DOHH2 (cell line): ENCODE measurements at regions not wholly inside any gene's neighbourhood (a gene's known extent, or its start where the extent isn't known, plus 50 kb on each side); places are given as distances from the start of the nearest gene placed in this dataset.
"Not testable (repeated sequence)": the region's sequence is repeated elsewhere in the genome, so short reads cannot be mapped to it uniquely, and the experiment has no call there.

Source experiments
- H3F3A ChIP-seq: fragments of 200-600 bp; sonication (generic), shearing (Covaris generic); 2 replicates; pipeline ENCODE4 v1.6.0; 2016; ENCODE audit warnings: antibody characterized with exemption, mild to moderate bottlenecking; ENCODE audit not compliant: control insufficient read depth, insufficient read depth
- H3K27ac ChIP-seq: fragments of 200-600 bp; sonication (generic); 2 replicates; pipeline ENCODE4 v1.5.1; 2014; ENCODE audit warnings: low read depth, mild to moderate bottlenecking, low read length, moderate library complexity
- H3K27me3 ChIP-seq: fragments of 200-600 bp; sonication (generic); 2 replicates; pipeline ENCODE4 v1.6.1; 2014; ENCODE audit warnings: mild to moderate bottlenecking, low read length, mixed read lengths; ENCODE audit not compliant: control insufficient read depth
- H3K36me3 ChIP-seq: fragments of 200-600 bp; sonication (generic); 2 replicates; pipeline ENCODE4 v1.6.1; 2014; ENCODE audit warnings: mild to moderate bottlenecking, low read length, moderate library complexity, mixed read lengths; ENCODE audit not compliant: control insufficient read depth
- H3K4me1 ChIP-seq: fragments of 200-600 bp; sonication (generic); 2 replicates; pipeline ENCODE4 v1.6.1; 2014; ENCODE audit warnings: mild to moderate bottlenecking, low read length, mixed read lengths; ENCODE audit not compliant: control insufficient read depth
- H3K4me2 ChIP-seq: fragments of 200-600 bp; sonication (generic); 2 replicates; pipeline ENCODE4 v1.6.0; 2014; ENCODE audit warnings: mild to moderate bottlenecking, low read length, moderate library complexity
- H3K4me3 ChIP-seq: fragments of 200-600 bp; sonication (generic); 2 replicates; pipeline ENCODE4 v1.5.1; 2014; ENCODE audit warnings: mild to moderate bottlenecking, low read length, mixed read lengths
- H3K79me2 ChIP-seq: fragments of 200-600 bp; sonication (generic); 2 replicates; pipeline ENCODE4 v1.6.1; 2014; ENCODE audit warnings: mild to moderate bottlenecking, low read length, mixed read lengths; ENCODE audit not compliant: control insufficient read depth
- H3K9me2 ChIP-seq: fragments of 200-600 bp; sonication (generic); replicated peaks from 2 replicates; pipeline ENCODE4 v1.6.1; 2014; ENCODE audit warnings: mild to moderate bottlenecking, low read length, mixed read lengths; ENCODE audit not compliant: control insufficient read depth
- H3K9me3 ChIP-seq: fragments of 200-600 bp; sonication (generic); 2 replicates; pipeline ENCODE4 v1.6.1; 2014; ENCODE audit warnings: antibody characterized with exemption, low read length, mixed read lengths; ENCODE audit not compliant: control insufficient read depth, insufficient read depth
- H4K20me1 ChIP-seq: fragments of 200-600 bp; sonication (generic); 2 replicates; pipeline ENCODE4 v1.6.0; 2014; ENCODE audit warnings: low read depth, mild to moderate bottlenecking, antibody characterized with exemption, low read length, moderate library complexity; ENCODE audit not compliant: control insufficient read depth, insufficient read depth
- EZH2phosphoT487 ChIP-seq: fragments of 200-600 bp; sonication (generic); IDR thresholded peaks from 2 replicates; pipeline ENCODE4 v1.6.1; 2017; ENCODE audit warnings: borderline replicate concordance, mild to moderate bottlenecking, antibody characterized with exemption, low read length, moderate library complexity, mixed read lengths
- TF ChIP-seq, protein P1 (sequence below): fragments of 200-600 bp; sonication (generic); IDR thresholded peaks from one replicate; pipeline ENCODE4 v1.5.1; 2014; ENCODE audit warnings: antibody characterized with exemption, mild to moderate bottlenecking, low read depth, low read length; ENCODE audit not compliant: poor library complexity, severe bottlenecking

DNA sequence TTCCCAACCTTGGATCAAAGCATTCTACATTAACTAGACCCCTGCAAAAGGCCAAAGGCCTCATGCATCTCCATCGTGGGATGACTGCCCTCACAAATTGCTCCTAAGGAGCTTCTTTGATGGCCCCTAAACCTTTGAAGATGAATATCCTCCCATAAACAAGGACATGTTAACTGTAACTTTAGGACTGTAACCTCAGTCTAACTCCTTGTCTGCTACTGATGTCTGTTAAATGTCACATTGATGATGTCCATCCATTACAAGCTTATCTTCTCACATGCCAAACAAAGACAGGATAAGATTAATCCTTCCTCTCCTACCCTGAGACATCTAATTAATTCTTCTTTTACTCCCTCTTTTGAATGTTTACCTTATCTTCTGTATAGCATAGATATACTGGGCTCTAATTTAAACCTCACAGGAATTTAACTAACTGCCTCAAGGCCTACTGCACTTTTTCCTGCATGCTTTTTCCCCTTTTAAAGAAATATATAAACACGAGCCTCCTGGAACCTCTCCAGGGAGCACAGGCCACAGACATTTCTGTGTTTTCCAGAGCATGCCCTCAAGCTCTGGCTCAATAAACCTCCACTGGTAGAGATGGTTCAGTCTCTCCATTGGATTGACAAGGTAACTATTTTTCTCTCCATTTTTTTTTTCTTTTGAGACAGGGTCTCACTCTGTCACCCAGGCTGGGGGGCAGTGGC lies 90.6 kb upstream of the SLC25A48 start:
- Histone ChIP-seq H3K4me3 (no peak overlapping the region), H3K27me3 (no peaks in the 10 kb centered on the region), H3K79me2 (no peaks in the 10 kb centered on the region), H3K4me2 (no peak overlapping the region), H3K36me3 (no peaks in the 10 kb centered on the region), H3K4me1 (no peaks in the 10 kb centered on the region), H3K27ac (no peak overlapping the region), H3K9me2 (no peaks in the 10 kb centered on the region), H3F3A (no peaks in the 10 kb centered on the region), H4K20me1 (no peaks in the 10 kb centered on the region), H3K9me3 (no peaks in the 10 kb centered on the region)
- TF ChIP-seq, protein P1, sequence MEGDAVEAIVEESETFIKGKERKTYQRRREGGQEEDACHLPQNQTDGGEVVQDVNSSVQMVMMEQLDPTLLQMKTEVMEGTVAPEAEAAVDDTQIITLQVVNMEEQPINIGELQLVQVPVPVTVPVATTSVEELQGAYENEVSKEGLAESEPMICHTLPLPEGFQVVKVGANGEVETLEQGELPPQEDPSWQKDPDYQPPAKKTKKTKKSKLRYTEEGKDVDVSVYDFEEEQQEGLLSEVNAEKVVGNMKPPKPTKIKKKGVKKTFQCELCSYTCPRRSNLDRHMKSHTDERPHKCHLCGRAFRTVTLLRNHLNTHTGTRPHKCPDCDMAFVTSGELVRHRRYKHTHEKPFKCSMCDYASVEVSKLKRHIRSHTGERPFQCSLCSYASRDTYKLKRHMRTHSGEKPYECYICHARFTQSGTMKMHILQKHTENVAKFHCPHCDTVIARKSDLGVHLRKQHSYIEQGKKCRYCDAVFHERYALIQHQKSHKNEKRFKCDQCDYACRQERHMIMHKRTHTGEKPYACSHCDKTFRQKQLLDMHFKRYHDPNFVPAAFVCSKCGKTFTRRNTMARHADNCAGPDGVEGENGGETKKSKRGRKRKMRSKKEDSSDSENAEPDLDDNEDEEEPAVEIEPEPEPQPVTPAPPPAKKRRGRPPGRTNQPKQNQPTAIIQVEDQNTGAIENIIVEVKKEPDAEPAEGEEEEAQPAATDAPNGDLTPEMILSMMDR = no peak
- no peak for TF ChIP-seq EZH2phosphoT487

DNA sequence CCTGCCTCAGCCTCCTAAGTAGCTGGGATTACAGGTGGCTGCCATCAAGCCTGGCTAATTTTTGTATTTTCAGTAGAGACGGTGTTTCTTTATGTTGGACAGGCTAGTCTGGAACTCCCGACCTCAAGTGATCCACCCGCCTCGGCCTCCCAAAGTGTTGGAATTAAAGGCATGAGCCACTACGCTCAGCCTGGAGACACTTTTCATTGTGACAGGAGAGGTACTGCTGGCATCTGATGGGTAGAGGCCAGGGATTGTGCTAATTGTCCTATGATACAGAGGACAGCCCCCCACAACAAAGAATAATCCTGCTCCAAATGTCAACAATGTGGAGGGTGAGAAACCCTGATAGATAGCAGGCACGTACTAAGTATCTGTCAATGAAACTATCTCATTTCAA lies 91.3 kb upstream of the SLC25A48 start:
- TF ChIP-seq, protein P1 = no peak
- TF ChIP-seq EZH2phosphoT487 = no peak
- H3K79me2 ChIP-seq = no peaks in the 10 kb centered on the region
- H4K20me1 ChIP-seq = no peaks in the 10 kb centered on the region
- H3F3A ChIP-seq = no peaks in the 10 kb centered on the region
- H3K4me2 ChIP-seq = no peak overlapping the region
- H3K27me3 ChIP-seq = no peaks in the 10 kb centered on the region
- no peak overlapping the region for H3K27ac ChIP-seq
- H3K9me3 ChIP-seq = no peaks in the 10 kb centered on the region
- no peak overlapping the region for H3K4me3 ChIP-seq
- no peaks in the 10 kb centered on the region for H3K36me3 ChIP-seq
- no peaks in the 10 kb centered on the region for H3K4me1 ChIP-seq
- H3K9me2 ChIP-seq = no peaks in the 10 kb centered on the region

DNA sequence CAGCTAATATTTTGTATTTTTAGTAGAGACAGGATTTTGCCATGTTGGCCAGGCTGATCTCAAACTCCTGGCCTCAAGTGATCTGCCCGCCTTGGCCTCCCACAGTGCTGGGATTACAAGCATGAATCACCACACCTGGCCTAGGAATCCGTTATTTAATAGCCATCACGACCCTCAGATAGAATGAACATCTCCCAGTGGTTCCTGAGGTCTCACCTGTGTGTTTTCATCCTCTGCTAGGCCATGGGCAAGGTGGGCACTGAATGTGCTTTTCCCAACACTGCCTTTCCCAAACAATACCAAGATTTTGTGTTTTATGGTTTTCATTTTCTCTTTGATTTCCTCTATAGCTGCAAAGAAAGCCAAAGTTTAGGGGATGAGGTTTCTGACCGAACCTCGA lies 92.2 kb upstream of the SLC25A48 start:
- H3F3A ChIP-seq, H3K9me3 ChIP-seq, H3K27me3 ChIP-seq, H3K4me3 ChIP-seq, H3K4me2 ChIP-seq, H3K79me2 ChIP-seq, H3K27ac ChIP-seq, H3K36me3 ChIP-seq, H4K20me1 ChIP-seq, H3K4me1 ChIP-seq, H3K9me2 ChIP-seq: not testable (repeated sequence)

DNA sequence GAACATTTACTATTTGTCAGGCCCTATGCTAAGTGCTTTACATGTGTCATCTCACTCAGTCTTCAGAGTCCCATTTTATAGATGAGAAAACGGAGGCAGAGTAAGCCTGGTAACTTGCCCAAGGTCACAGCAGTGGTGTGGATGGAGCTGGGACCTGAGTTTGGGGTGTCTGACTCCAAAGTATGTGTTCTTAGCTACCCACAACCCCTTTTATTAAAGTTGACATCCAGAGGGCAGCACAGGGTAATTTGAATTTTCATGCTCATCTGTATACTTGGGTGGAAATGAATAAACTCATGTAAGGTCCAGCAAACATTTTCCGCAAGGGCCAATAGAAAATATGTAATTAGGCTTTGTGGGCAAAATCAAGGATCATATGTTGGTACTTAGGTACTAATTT lies 93.4 kb upstream of the SLC25A48 start:
- no peaks in the 10 kb centered on the region for H3K36me3 ChIP-seq
- no peaks in the 10 kb centered on the region for H3K27me3 ChIP-seq
- no peaks in the 10 kb centered on the region for H3K79me2 ChIP-seq
- H3K4me3 ChIP-seq = no peak overlapping the region
- H3K27ac ChIP-seq = no peak overlapping the region
- TF ChIP-seq, protein P1 = peak; percentile 18
- TF ChIP-seq EZH2phosphoT487 = no peak
- H3K9me2 ChIP-seq = no peaks in the 10 kb centered on the region
- H4K20me1 ChIP-seq = no peaks in the 10 kb centered on the region
- H3K4me1 ChIP-seq = no peaks in the 10 kb centered on the region
- H3K4me2 ChIP-seq = no peak overlapping the region
- H3K9me3 ChIP-seq = no peaks in the 10 kb centered on the region
- no peaks in the 10 kb centered on the region for H3F3A ChIP-seq
